NB4 (cell line): ENCODE measurements at regions not wholly inside any gene's neighbourhood (a gene's known extent, or its start where the extent isn't known, plus 50 kb on each side); places are given as distances from the start of the nearest gene placed in this dataset.
"Not testable (repeated sequence)": the region's sequence is repeated elsewhere in the genome, so short reads cannot be mapped to it uniquely, and the experiment has no call there.

Source experiments
- CTCF ChIP-seq: IDR thresholded peaks from one replicate; pipeline ENCODE4 v1.5.1; 2012; ENCODE audit warnings: low read depth, low read length
- POLR2A ChIP-seq: IDR thresholded peaks from 2 replicates; pipeline ENCODE4 v1.6.1; 2011; ENCODE audit warnings: mild to moderate bottlenecking; ENCODE audit not compliant: insufficient read length; ENCODE audit errors: extremely low read depth
- TF ChIP-seq, protein P1 (sequence below): IDR thresholded peaks from 2 replicates; pipeline ENCODE4 v1.6.1; 2011; ENCODE audit warnings: low read depth, low read length

DNA sequence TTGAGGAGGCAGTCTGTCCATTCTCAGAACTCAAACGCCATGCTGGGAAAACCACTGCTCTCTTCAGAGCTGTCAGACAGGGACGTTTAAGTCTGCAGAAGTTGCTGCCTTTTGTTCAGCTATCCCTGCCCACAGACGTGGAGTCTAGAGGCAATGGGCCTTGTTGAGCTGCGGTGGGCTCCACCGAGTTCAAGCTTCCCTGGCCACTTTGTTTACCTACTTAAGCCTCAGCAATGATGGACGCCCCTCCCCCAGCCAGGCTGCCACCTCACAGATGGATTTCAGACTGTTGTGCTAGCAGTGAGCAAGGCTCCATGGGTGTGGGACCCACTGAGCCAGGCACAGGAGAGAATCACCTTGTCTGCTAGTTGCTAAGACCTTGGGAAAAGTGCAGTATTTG, 375.1 kb downstream of the ZNF33B start:
- not testable (repeated sequence) for TF ChIP-seq CTCF, POLR2A
- TF ChIP-seq, protein P1, sequence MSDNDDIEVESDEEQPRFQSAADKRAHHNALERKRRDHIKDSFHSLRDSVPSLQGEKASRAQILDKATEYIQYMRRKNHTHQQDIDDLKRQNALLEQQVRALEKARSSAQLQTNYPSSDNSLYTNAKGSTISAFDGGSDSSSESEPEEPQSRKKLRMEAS = not testable (repeated sequence)
